H9 (cell line): ENCODE measurements at regions not wholly inside any gene's neighbourhood (a gene's known extent, or its start where the extent isn't known, plus 50 kb on each side); places are given as distances from the start of the nearest gene placed in this dataset.

Experiments
- DNase-seq: peaks from one replicate; pipeline ENCODE4 v3.0.0-alpha.2; 2017
- H2AFZ ChIP-seq: one replicate; pipeline ENCODE4 v1.6.1; 2013; ENCODE audit warnings: mild to moderate bottlenecking, low read length, control low read depth, moderate library complexity
- H2AK5ac ChIP-seq: 2 replicates; pipeline ENCODE4 v1.6.1; 2013; ENCODE audit warnings: low read length, control low read depth, mixed read lengths; ENCODE audit not compliant: insufficient read length
- H2BK120ac ChIP-seq: one replicate; pipeline ENCODE4 v1.6.1; 2013; ENCODE audit warnings: low read depth, mild to moderate bottlenecking, low read length, control low read depth, inconsistent platforms; ENCODE audit not compliant: poor library complexity, severe bottlenecking
- H2BK12ac ChIP-seq: 2 replicates; pipeline ENCODE4 v1.6.1; 2013; ENCODE audit warnings: low read length, control low read depth, mixed read lengths, low read depth; ENCODE audit not compliant: insufficient read length
- H2BK15ac ChIP-seq: 2 replicates; pipeline ENCODE4 v1.6.1; 2013; ENCODE audit warnings: low read depth, low read length, control low read depth
- H2BK20ac ChIP-seq: one replicate; pipeline ENCODE4 v1.6.1; 2013; ENCODE audit warnings: low read depth, mild to moderate bottlenecking, low read length, control low read depth, inconsistent platforms; ENCODE audit not compliant: poor library complexity, severe bottlenecking
- H2BK5ac ChIP-seq: 2 replicates; pipeline ENCODE4 v1.6.1; 2013; ENCODE audit warnings: low read length, control low read depth, mixed read lengths; ENCODE audit not compliant: insufficient read length
- H3K14ac ChIP-seq: 2 replicates; pipeline ENCODE4 v1.6.1; 2013; ENCODE audit warnings: low read length, control low read depth; ENCODE audit not compliant: insufficient read depth
- H3K18ac ChIP-seq: 2 replicates; pipeline ENCODE4 v1.6.1; 2013; ENCODE audit warnings: low read depth, mild to moderate bottlenecking, mixed read lengths, low read length, control low read depth; ENCODE audit not compliant: insufficient read length
- H3K23ac ChIP-seq: 2 replicates; pipeline ENCODE4 v1.6.1; 2013; ENCODE audit warnings: low read length, control low read depth, mixed read lengths, low read depth; ENCODE audit not compliant: insufficient read length
- H3K23me2 ChIP-seq: 2 replicates; pipeline ENCODE4 v1.6.1; 2013; ENCODE audit warnings: low read depth, mild to moderate bottlenecking, mixed read lengths, low read length, control low read depth; ENCODE audit not compliant: insufficient read length, poor library complexity, severe bottlenecking
- H3K27ac ChIP-seq: 2 replicates; pipeline ENCODE4 v1.5.1; 2013; ENCODE audit warnings: low read length, control low read depth, mixed read lengths, low read depth; ENCODE audit not compliant: insufficient read length
- H3K27me3 ChIP-seq: 2 replicates; pipeline ENCODE4 v1.6.1; 2013; ENCODE audit warnings: low read length, control low read depth, inconsistent platforms; ENCODE audit not compliant: insufficient read depth
- H3K4ac ChIP-seq: 2 replicates; pipeline ENCODE4 v1.6.1; 2013; ENCODE audit warnings: low read depth, mild to moderate bottlenecking, control low read depth, inconsistent platforms, low read length, moderate library complexity
- H3K4me1 ChIP-seq: 2 replicates; pipeline ENCODE4 v1.6.1; 2013; ENCODE audit warnings: low read length, control low read depth, inconsistent platforms; ENCODE audit not compliant: insufficient read depth
- H3K4me2 ChIP-seq: 2 replicates; pipeline ENCODE4 v1.6.1; 2013; ENCODE audit warnings: low read length, control low read depth, mixed read lengths; ENCODE audit not compliant: insufficient read length, insufficient read depth
- H3K56ac ChIP-seq: 2 replicates; pipeline ENCODE4 v1.6.1; 2013; ENCODE audit warnings: low read depth, mild to moderate bottlenecking, mixed read lengths, low read length, control low read depth; ENCODE audit not compliant: insufficient read length
- H3K79me1 ChIP-seq: 2 replicates; pipeline ENCODE4 v1.6.1; 2013; ENCODE audit warnings: low read depth, mild to moderate bottlenecking, moderate library complexity, low read length, control low read depth, inconsistent platforms; ENCODE audit not compliant: insufficient read depth, poor library complexity, severe bottlenecking
- H3K79me2 ChIP-seq: 2 replicates; pipeline ENCODE4 v1.6.1; 2013; ENCODE audit warnings: low read length, control low read depth, inconsistent platforms; ENCODE audit not compliant: insufficient read depth
- H3K9ac ChIP-seq: 2 replicates; pipeline ENCODE4 v1.6.1; 2013; ENCODE audit warnings: low read length, control low read depth, mixed read lengths; ENCODE audit not compliant: insufficient read length; ENCODE audit errors: extremely low read depth
- H3K9me3 ChIP-seq: one replicate; pipeline ENCODE4 v1.6.1; 2013; ENCODE audit warnings: low read depth, low read length, inconsistent platforms; ENCODE audit not compliant: control insufficient read depth
- H3T11ph ChIP-seq: one replicate; pipeline ENCODE4 v1.6.1; 2013; ENCODE audit warnings: mild to moderate bottlenecking, low read length, control low read depth, inconsistent platforms
- H4K20me1 ChIP-seq: one replicate; pipeline ENCODE4 v1.6.1; 2013; ENCODE audit not compliant: control insufficient read depth, insufficient read length, insufficient read depth
- H4K5ac ChIP-seq: 2 replicates; pipeline ENCODE4 v1.6.1; 2013; ENCODE audit warnings: low read depth, mild to moderate bottlenecking, mixed read lengths, low read length, control low read depth; ENCODE audit not compliant: insufficient read length
- H4K8ac ChIP-seq: replicated peaks from 2 replicates; pipeline ENCODE4 v1.6.1; 2013; ENCODE audit warnings: low read length, control low read depth, mixed read lengths, low read depth; ENCODE audit not compliant: insufficient read length
- H4K91ac ChIP-seq: 2 replicates; pipeline ENCODE4 v1.6.1; 2013; ENCODE audit warnings: low read depth, mild to moderate bottlenecking, moderate library complexity, mixed read lengths, low read length, control low read depth; ENCODE audit not compliant: insufficient read length
- H3K27ac Mint-ChIP-seq, 3 experiments: 2 replicates in 2 of 3; 3 replicates in 1 of 3; pipeline ENCODE4 v1.8.0; 2020 to 2021; ENCODE audit warnings: mixed read lengths in 3 of 3, mild to moderate bottlenecking in 1 of 3, moderate library complexity in 1 of 3
- H3K27me3 Mint-ChIP-seq: 2 replicates; pipeline ENCODE4 v1.8.0; 2021; ENCODE audit warnings: low read depth, mild to moderate bottlenecking, moderate library complexity, mixed read lengths
- H3K36me3 Mint-ChIP-seq, 3 experiments: 2 replicates in 2 of 3; 3 replicates in 1 of 3; pipeline ENCODE4 v1.8.0; 2020 to 2021; ENCODE audit warnings: low read depth in 3 of 3, mixed read lengths in 3 of 3; ENCODE audit not compliant: insufficient read depth in 1 of 3
- H3K4me1 Mint-ChIP-seq, 2 experiments: 2 replicates each; pipeline ENCODE4 v1.8.0; 2020; ENCODE audit warnings: mixed read lengths in 2 of 2
- H3K4me3 Mint-ChIP-seq, 2 experiments: 2 replicates in 1 of 2; 3 replicates in 1 of 2; pipeline ENCODE4 v1.8.0; 2020 to 2021; ENCODE audit warnings: mild to moderate bottlenecking in 2 of 2, mixed read lengths in 2 of 2, moderate library complexity in 1 of 2
- H3K9me3 Mint-ChIP-seq, 2 experiments: 2 replicates in 1 of 2; 3 replicates in 1 of 2; pipeline ENCODE4 v1.8.0; 2020; ENCODE audit warnings: mild to moderate bottlenecking in 2 of 2, mixed read lengths in 2 of 2, moderate library complexity in 1 of 2
- WGBS: extraction: QIAGEN DNeasy Blood & Tissue Kit; methylation state at CpG from one replicate; pipeline ENCODE4 v1.1.7; 2013; ENCODE audit warnings: missing lambda C conversion rate, low lambda C conversion rate, mixed read lengths; ENCODE audit not compliant: insufficient read length; ENCODE audit errors: extremely low coverage; 5-methylcytosine and 5-hydroxymethylcytosine counted together
- TF ChIP-seq, protein P1 (sequence below): fragments of 200-600 bp; sonication (generic); conservative IDR thresholded peaks from 3 replicates; pipeline ENCODE4 v1.8.0; 2021; ENCODE audit warnings: antibody characterized with exemption, mild to moderate bottlenecking

GRCh38 chr10:36720895-36721294 is 404.5 kb upstream of the ANKRD30A start:
- no peak for DNase-seq
- no peak overlapping the region for H3K27ac ChIP-seq
- H2BK12ac ChIP-seq: no peak overlapping the region
- no peaks in the 10 kb centered on the region for H3K27me3 ChIP-seq
- H3K4me1 ChIP-seq: no peaks in the 10 kb centered on the region
- no peak overlapping the region for H3K18ac ChIP-seq
- H2BK5ac ChIP-seq: no peak overlapping the region
- no peak overlapping the region for H3K56ac ChIP-seq
- no peaks in the 10 kb centered on the region for H3K79me1 ChIP-seq
- Mint-ChIP-seq H3K4me3 (no peak overlapping the region), H3K27me3 (no peaks in the 10 kb centered on the region), H3K27ac (no peak overlapping the region), H3K9me3 (peaks cover 3 to 5% of the 10 kb centered on the region in 2 experiments; a peak in 4 of 5 replicates), H3K4me1 (peaks cover 9 to 12% of the 10 kb centered on the region in 2 experiments), H3K36me3 (0 out of 7 replicates have a peak, but pooled peaks cover 0 to 4% (median 0%) of the 10 kb centered on the region in 3 experiments)
- TF ChIP-seq, protein P1, sequence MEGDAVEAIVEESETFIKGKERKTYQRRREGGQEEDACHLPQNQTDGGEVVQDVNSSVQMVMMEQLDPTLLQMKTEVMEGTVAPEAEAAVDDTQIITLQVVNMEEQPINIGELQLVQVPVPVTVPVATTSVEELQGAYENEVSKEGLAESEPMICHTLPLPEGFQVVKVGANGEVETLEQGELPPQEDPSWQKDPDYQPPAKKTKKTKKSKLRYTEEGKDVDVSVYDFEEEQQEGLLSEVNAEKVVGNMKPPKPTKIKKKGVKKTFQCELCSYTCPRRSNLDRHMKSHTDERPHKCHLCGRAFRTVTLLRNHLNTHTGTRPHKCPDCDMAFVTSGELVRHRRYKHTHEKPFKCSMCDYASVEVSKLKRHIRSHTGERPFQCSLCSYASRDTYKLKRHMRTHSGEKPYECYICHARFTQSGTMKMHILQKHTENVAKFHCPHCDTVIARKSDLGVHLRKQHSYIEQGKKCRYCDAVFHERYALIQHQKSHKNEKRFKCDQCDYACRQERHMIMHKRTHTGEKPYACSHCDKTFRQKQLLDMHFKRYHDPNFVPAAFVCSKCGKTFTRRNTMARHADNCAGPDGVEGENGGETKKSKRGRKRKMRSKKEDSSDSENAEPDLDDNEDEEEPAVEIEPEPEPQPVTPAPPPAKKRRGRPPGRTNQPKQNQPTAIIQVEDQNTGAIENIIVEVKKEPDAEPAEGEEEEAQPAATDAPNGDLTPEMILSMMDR: no peak
- no peak overlapping the region for H3K23ac ChIP-seq
- H3K79me2 ChIP-seq: no peaks in the 10 kb centered on the region
- no CpG with 5 or more reads among the region's 1 CpG for WGBS
- H3K9me3 ChIP-seq: no peaks in the 10 kb centered on the region
- no peak overlapping the region for H3K4me2 ChIP-seq
- no peak overlapping the region for H4K5ac ChIP-seq
- no peak overlapping the region for H3T11ph ChIP-seq
- no peak overlapping the region for H3K9ac ChIP-seq
- no peak overlapping the region for H4K91ac ChIP-seq
- no peak overlapping the region for H3K4ac ChIP-seq
- no peak overlapping the region for H2AFZ ChIP-seq
- H2BK15ac ChIP-seq: no peak overlapping the region
- H2AK5ac ChIP-seq: no peak overlapping the region
- H4K20me1 ChIP-seq: no peaks in the 10 kb centered on the region
- no peaks in the 10 kb centered on the region for H3K23me2 ChIP-seq
- H2BK20ac ChIP-seq: no peak overlapping the region
- no peak overlapping the region for H4K8ac ChIP-seq
- no peak overlapping the region for H2BK120ac ChIP-seq
- H3K14ac ChIP-seq: no peak overlapping the region
